Effector CD8-positive, alpha-beta T cell (primary cell): ENCODE measurements at regions not wholly inside any gene's neighbourhood (a gene's known extent, or its start where the extent isn't known, plus 50 kb on each side); places are given as distances from the start of the nearest gene placed in this dataset.
"Not testable (repeated sequence)": the region's sequence is repeated elsewhere in the genome, so short reads cannot be mapped to it uniquely, and the experiment has no call there.

ENCODE experiments used
- DNase-seq: peaks from one replicate; lab custom pipeline; 2025; lab: John Stamatoyannopoulos, UW

- DNase-seq = no peak
These were observed 62.0 kb downstream of the SKIDA1 start for GRCh38 chr10:21463436-21463835.

DNA sequence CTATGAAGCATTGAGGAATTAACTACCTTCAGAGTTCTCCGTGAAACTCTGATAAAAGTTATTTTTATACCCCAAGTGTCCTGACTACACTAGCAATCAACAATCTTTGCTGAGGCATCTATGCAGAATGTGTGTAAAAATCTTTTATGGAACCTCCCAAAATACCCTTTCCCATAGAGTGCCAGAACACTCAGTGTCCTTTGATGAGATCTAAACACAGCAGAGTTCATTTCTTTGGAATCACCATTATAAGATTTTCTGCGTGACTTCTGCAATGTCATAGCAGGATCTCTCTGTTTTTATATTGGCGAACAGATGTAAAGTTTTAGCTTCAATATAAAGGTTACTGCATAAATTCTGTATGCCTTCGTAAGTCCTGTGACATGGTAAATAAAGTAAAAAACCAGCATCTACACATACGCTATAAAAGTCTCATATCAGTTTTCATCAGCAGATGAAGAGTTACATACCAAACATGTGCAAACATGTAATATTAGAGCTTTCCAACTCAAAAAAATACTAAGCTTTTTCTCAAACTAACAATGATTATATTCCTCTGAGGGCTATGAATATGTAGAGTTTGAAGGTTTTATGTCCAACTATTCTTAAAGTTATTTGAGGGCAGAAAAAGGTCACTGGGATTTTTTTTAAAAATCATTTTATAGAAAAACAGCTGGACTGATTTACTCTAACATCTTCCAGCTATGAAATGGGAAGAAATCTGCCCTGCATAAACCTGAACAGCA lies 67.2 kb downstream of the SKIDA1 start:
- no peak for DNase-seq

GRCh38 chr10:21456160-21456559 lies 69.3 kb downstream of the SKIDA1 start:
- DNase-seq = no peak

GRCh38 chr10:21452203-21452602 lies 73.3 kb downstream of the SKIDA1 start:
- DNase-seq = no peak

DNA sequence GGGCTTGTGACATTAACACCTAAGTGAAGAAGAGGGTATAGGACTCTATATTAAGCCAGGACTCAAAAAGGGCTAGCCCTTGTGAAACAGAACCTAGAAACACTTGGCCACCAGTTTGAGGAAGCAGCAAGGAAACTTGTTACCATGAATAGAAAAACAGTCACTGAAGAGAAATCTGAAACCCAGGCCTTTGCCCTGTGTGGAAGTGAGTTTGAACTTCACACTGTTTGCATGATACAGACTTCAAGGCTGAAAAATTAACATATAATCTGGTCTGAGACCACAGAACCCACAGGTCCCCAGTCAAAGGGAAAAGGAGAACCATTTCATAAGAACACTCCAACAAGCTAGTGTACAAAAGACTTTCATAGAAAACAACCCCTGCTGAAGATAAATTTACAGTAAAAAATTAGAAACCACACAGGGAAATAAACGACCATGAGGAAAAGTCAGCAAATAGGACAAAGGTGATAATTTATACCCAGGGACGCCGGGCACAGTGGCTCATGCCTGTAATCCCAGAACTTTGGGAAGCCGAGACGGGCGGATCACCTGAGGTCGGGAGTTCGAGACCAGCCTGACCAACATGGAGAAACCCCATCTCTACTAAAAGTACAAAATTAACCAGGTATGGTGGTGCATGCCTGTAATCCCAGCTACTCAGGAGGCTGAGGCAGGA lies 76.1 kb downstream of the SKIDA1 start:
- DNase-seq = no peak

DNA sequence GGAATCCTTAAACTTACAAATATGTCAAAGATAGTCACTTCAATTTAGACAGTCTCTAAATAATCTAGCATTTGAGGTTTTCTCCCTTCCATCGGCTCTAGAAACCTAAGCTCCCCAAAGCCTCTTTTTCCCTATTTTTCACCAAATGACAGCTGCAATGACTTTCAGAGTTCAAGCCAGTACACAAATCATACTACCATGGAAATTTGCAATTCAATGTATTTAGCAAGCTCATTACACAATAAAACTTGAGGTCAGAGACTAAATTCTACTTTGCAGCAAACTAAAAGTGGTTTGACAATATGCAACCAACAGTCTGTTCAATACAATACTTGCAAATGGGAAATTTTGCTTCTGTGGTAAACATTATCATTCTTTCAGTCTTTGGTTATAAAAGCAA lies 80.3 kb downstream of the SKIDA1 start:
- no peak for DNase-seq

DNA sequence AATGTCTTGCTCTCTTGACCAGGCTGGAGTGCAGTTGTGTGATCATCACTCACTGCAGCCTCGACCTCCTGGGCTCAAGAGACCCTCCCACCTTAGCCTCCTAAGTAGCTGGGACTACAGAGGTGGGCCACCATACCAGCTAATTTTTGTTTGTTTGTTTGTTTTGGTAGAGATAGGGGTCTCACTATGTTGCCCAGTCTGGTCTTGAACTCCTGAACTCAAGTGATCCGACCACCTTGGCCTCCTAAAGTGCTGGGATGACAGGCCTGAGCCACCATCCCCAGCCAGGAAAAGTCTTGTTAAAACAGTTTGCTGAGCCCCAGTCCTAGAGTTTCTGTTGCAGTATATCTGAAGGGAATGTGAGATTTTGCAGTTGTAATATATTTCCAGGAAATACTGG lies 83.9 kb downstream of the SKIDA1 start:
- no peak for DNase-seq

GRCh38 chr10:21438914-21439313 lies 86.6 kb downstream of the SKIDA1 start:
- DNase-seq = not testable (repeated sequence)

DNA sequence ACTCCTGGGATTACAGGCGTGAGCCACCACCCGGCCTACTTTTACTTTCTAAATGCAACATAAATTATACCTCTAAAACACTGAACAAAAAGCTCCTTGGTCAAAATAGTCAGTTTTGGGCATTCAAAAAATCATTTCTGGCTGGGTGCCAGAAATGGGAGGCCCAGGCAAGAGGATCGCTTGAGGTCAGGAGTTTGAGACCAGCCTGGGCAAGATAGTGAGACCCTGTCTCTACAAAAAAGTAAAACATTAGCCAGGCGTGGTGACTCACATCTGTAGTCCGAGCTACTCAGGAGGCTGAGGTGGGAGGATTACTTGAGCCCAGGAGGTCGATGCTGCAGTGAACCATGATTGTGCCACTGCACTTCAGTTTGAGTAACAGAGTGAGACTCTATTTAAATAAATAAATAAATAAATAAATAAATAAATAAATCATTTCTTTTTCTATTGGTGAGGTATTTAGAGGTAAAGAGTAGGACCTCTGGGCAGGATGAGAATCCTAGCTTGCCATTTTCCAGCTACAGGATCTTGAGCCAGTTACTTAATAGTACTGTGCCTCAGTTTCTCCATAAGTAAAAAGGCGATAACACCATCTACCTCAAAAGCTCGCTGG lies 87.6 kb downstream of the SKIDA1 start:
- DNase-seq = no peak

- DNase-seq = no peak
These were observed 93.2 kb downstream of the SKIDA1 start for GRCh38 chr10:21432266-21432665.

- no peak for DNase-seq
These were observed 93.7 kb downstream of the SKIDA1 start for GRCh38 chr10:21431799-21432198.

DNA sequence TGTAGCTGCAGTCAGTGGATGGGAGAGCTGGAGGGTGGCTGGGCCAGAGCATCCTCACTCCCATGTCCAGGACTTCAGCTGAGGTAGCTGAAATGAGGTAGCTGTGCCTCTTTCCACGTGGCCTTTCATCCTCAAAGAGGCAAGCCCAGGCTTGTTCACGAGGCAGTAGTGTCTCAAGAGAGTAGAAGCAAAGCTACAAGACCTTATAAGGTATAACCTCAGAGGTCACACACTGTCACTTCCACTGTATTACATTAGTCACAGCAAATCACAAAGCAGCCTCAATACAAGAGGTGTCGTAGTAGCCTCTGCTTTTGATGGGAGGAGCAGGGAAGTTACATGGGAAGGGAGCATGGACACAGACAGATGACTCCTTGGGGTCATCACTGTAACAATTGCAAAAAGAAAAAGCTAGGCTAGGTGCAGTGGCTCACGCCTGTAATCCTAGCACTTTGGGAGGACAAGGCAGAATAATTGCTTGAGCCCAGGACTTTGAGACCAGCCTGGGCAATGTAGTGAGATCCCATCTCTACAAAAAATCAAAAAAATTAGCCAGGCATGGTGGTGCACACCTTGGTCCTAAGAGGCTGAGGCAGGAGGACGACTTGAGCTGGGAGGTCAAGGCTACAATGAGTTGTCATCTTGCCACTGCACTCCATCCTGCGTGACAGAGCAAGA lies 97.5 kb downstream of the SKIDA1 start:
- DNase-seq = no peak

- no peak for DNase-seq
These were observed 101.0 kb downstream of the SKIDA1 start for GRCh38 chr10:21424459-21424861.

DNA sequence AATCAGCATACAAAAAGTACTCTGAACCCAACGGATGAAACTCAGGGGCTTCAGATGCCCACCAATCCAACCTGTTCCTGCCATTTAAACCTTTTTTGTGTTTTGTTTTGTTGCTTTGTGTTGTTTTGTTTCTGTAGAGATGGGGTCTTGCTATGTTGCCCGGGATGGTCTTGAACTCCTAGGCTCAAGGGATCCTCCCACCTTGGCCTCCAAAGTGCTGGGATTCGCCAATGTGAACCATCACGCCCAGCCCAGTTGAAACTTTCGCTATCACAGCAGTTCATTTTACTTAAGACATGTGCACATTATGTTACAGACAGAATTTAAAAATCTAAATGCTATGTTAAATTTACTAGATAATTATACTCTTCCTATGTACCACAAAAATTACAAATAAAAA lies 101.6 kb downstream of the SKIDA1 start:
- DNase-seq = no peak

GRCh38 chr10:21423338-21423737 lies 102.1 kb downstream of the SKIDA1 start:
- no peak for DNase-seq

DNA sequence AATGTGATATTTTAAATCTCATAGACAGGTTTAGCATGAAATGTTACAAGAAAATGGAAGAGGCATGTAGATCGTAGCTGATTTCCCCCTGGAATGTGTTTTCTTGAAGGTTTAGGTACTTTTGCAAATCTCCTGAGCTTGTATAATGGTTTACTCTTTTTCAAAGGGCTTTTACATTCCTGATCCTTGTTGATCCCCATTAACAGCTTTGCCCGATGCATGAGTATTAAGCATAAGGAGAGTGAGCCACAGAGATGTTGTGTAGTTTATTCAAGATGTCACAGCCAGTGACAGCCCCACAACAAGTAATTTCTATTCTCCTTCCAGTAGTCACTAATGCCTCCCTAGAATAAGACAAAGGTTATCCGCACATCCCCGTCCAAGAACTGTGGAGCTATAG lies 103.7 kb downstream of the SKIDA1 start:
- DNase-seq = no peak

- no peak for DNase-seq
These were observed 104.5 kb downstream of the SKIDA1 start for GRCh38 chr10:21421016-21421415.

- DNase-seq = not testable (repeated sequence)
These were observed 106.4 kb downstream of the SKIDA1 start for GRCh38 chr10:21418981-21419576.

GRCh38 chr10:21417172-21417712 lies 108.2 kb downstream of the SKIDA1 start:
- no peak for DNase-seq

DNA sequence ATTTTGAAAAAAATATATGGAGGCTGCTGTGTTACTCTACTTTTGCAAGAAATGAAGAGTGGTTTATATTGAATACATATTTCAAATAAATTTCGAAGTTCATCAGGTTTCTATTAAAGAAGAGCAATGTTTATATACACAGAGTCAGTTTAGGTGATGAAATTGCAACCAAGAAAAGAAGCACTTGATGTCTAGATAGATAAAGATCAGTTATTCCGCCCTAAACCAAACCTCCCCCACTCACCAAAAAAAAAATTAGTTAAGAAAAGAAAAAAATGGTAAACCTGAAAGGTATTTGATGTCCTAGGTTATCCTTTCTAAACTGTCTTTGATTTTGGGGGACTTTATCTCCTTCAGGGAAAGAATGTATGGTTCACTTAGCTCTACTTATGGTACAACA lies 111.8 kb downstream of the SKIDA1 start:
- DNase-seq = no peak

GRCh38 chr10:21413268-21413667 lies 112.2 kb downstream of the SKIDA1 start:
- DNase-seq = no peak
